Left renal cortex interstitium (tissue), 4 donors: ENCODE measurements at regions not wholly inside any gene's neighbourhood (a gene's known extent, or its start where the extent isn't known, plus 50 kb on each side); places are given as distances from the start of the nearest gene placed in this dataset.

ENCODE experiments used
- DNase-seq, 4 donors: peaks; one replicate each; pipeline ENCODE4 v3.0.0-alpha.2; 2013; ENCODE audit warnings: low read depth in 4 of 4, low spot score in 2 of 4, missing footprints in 1 of 4

DNA sequence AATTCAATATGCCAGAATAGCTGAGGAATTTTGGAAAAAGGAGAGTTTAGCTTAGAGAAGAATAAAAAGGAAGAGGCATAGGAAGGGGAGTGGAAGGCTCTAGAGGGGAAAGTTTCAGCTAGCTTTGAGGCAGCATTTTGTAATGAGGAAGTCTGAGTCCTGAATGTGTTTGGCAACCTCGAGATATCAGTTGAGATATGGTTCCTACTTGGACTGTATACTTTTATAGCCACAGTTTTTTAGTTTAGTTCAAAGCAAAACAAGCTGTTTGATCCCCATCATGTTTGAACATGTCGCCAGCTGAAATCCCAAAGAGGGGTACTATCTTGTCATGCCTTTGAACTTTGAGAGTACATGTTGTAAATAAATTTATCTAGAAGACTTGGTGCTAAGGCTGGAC is 559.0 kb upstream of the FTMT start:
- DNase-seq: no peak

DNA sequence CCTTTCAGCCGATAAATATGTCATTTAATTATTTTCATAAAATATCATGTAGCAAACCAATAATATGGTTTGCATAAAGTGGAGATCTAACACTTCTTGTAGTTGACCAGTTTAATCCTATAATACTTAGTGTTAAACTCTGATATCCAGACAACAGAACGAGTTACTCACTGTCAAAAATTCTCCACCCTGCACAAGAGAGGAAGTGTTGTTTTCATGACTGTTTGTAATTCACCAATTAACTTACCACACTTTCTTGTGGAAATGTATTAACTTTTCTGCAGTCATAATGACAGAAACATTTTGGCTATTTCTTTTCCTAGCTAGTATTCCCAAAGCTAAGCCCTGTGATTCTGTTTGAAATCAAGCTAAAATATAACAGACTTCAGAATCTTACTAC is 555.3 kb upstream of the FTMT start:
- DNase-seq: no peak

DNA sequence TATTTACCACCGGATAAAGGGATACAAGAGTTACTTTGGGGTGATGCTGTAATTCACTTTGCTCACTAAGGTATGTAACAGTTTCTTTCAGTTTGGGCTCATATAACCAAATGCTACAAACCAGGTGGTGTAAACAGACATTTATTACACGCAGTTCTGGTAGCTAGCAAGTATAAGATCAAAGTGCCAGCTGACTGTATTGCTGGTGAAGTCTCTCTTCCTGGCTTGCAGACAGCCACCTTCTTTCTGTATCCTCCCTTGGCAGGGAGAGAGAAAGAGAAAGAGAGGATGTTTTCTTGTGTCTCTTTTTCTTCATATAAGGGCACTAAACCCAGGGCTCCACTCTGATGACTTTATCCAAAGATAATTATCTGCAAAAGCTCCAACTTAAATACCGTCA is 552.5 kb upstream of the FTMT start:
- no peak for DNase-seq

DNA sequence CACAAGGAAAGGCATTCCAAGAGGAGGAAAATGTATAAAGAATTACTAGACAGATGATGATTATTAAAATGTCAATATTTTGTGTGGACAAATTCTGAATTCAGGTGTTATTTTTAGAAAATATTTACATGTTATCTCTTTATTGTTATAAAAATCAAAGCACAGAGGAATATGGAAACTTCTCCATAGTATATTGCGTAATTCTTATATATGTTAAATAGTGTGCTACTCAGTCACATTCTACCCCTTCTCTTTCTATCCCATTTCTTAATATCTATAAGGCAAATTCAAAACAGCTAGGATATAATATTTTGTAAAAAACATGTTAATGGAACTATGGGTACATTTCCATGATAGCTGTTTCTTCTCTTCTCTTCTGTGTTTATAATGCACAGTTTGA is 546.8 kb upstream of the FTMT start:
- DNase-seq: no peak

DNA sequence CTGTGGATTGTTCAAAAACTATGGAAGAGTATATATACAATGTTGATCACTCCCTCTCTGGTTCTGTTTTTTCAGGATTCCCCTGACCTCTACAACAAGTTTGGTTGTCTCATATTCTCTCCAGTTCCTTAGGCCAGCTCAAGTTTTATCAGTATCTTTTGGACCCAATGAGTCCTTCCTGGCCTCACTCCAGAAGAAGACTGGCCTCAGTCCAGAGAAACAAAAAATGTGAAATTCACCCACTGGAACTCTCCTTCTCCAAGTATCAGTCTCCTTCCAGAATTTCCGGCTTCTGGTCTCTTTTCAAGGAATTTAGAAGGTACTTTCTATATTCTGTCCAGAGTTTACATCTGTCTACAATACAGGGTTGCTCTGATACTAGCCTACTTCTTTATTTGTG is 537.8 kb upstream of the FTMT start:
- DNase-seq: no peak

DNA sequence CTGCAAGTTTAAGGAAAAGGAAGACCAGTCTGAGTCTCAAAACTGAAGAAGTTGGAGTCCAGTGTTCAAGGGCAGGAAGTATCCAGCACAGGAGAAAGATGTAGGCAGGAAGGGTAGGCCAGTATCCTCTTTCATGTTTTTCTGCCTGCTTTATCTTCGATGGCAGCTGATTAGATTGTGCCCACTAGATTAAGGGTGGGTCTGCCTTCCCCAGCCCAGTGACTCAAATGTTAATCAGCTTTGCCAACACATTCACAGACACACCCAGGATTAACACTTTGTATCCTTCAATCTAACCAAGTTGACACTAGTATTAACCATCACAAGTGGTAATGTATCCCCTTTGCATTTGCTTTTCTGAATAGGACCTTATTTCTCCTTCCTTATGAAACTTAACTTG is 535.9 kb upstream of the FTMT start:
- no peak for DNase-seq

DNA sequence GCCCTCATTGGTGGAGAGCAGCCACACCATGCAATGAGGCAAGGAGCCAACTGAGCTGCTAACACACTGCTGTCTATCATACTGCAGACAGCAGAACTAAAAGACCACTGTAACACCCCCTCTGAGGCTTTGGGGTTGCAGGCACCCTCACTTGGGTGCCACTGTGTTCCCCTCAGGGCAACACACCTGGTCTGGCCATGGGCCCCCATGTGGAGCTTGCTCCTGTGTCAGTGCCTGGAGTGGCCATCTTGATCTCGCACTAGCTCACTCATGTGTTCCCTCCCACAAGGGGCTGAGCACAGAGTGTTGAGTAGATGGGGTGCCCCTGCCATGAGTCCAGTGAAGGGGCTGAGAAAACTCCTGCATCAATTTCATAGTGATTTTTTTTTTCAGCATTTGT is 532.4 kb upstream of the FTMT start:
- DNase-seq: no peak

DNA sequence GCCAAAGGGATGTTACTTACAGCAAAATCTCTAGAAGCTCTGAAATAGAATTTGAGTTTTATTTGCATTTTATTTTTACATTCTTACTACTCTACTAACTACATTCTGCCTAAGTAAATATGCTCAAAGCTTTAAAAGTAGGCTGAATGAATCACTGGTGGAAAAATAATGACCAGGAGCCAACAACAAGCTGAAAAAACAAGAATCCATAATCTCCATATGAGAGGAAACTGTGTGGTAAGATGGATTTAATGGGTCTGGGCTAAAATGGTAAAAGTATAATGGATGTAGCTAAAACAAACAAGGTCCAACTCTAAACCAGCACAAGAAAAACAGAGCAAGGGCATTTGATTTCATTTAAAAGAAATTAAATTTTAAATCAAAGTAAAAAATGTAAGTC is 525.8 kb upstream of the FTMT start:
- no peak for DNase-seq

DNA sequence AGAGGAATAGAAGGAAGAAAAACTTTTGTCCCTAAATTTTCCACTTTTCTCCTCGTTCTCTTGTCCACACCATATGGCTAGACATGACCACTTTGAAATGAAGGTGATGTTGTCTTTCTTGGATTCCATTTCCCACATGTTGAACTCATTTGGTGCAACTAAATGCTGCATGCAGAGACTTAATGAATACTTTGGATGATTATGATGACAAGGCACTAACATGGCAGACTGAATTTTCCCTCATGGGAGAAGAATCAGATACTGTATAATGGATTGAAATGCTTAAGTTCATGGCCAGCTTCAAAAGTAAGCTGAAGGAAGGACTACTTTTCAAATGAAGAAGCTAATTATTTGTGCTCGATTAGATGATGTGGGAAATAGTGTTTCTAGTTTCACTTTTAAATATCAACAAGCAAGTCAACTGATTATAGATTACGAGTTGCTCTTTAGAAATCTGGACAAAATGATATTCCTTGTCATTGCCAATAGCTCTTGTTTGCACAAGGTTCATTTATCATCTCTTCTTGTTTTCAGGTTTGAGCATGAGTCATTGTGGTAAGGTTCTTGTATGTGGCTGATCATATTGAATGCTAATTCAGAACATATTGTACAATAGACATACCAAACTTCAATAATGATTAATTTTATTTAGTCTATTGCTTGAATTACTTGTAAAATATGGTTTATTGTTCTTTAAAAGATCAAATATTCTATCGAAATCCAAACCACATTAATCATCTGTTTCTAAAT is 501.3 kb upstream of the FTMT start:
- DNase-seq: no peak

DNA sequence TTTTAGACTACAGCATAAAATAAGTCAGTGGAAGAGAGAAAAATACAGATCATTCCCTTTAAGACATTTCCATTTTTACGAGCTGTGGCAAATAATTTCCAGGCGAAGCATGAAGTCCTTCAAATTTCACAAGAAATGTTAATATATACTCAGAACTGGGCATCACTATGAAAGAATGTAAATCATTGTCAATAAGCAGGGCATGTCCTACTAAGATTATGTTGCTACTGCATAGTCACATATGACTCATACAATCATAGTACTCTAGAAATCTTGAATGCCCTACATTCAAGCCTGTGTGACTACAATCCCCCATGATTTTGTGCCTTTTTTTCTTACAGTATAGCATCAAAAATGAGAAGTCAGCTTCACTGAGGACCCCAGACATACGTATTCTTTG is 485.2 kb upstream of the FTMT start:
- no peak for DNase-seq

DNA sequence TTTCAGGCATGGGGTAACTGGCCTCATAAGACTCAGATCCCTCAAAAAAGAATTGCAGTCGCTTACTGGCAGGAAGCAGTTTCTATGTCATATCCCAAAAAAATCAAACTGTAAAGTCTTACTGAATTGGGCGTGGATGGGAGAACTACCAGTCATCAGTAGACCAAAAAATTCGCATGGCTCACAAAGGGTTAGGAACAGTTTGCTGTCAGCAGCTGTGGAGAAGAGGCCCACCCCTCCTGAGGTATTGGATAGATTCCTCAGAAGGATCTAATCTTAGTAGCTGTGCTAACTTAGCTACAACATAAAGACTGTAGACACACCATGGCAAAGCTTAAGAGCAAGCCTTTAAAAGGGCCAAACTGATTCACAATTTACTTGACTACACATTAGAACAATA is 478.3 kb upstream of the FTMT start:
- no peak for DNase-seq

DNA sequence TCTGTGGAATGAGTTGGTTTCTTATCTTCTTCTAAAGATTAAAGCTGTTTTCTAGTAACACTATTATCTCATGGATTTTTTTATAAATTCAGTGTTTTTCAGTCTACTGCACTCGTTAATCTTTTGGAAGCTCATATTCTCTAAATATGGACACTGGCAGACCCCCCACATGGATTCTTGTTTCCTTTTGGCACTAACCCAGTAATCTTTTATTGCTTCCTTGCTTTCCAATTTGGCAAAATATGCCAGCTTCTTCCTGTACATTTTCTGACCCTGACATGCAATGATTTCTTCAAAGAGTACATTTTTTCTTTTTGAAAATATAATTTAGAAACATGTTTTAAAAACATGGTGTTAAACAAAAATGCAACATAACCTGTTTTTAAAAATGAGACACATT is 474.2 kb upstream of the FTMT start:
- DNase-seq: no peak

DNA sequence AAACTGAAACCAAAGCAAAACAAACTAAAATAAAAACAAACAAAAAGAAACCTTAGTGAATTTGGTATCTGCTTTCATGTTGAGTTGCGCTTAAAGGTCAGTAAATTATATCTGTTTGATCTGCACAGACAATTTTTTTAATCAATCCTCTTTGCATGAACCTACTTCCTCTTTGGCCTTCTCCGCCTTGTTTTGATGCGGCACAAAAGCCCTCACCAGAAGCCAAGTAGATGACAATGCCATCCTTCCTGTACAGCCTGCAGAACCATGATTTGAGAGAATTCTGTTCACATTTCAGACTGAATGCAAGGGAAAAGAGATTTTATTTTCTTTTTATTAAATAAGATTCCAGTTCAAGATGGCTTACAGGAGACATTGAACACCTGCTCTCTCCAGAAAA is 473.6 kb upstream of the FTMT start:
- DNase-seq: no peak

DNA sequence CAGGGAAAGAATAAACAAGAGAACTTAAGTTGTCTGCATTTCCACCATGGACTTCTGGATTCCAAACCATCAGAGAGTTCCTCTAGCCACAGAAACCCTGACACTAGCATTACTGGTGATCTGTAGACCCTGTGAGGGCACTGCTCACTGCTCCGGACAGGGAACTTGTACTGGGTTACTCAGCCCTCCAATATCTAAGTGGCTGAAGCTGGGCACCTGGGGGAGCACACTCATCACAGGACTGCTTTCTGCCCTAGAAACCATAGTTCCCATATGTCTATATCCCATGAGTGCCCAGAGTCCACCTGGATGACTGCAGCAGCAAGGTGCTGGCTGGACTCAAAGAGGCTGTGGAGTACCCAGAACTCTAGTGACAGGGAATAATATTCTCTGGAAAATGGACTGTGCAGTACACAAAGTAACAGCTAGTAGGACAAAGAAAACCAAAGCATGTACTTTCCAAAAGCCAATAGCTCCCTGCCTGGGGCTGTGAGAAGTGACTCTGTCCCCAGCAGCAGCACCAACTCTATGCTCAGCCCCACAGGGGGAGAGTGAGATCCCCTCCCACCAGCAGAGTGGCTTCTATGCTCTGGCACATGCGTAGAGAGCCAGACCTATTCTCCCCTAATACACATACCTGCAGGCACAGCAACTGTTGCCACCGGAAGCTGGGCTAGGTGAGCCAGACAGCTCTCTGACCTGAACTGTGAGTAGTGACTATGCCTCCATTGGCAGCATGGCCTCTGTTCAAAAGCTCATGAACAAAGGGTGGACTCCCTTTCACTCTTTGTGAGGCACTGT is 472.9 kb upstream of the FTMT start:
- DNase-seq: no peak

DNA sequence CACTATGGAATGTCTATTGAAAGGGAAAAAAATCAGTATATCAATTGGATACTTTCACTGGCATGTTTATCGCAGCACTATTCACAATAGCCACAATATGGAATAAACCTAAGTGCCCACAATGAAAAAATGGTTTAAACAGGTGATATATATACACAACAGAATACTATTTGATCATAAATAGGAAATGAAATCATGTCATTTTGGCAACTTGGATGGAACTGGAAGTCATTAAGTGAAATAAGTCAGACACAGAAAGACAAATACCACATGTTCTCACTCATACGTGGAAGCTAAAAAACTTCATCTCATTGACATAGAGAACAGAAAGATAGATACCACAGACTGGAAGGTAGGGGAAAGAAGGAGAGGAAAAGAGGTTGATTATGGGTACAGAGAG is 471.6 kb upstream of the FTMT start:
- DNase-seq: no peak

DNA sequence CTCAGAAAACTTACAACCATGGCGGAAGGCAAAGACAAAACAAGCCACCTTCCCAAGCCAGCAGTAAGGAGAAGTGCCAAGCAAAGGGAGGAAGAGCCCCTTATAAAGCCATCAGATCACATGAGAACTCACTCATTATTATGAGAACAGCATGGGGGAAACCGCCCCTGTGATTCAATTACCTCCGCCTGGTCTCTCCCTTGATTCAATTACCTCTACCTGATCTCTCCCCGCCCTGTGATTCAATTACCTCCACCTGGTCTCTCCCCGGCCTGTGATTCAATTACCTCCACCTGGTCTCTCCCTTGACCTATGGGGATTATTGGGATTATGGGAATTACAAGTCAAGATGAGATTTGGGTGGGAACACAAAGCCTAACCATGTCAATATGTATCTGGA is 467.3 kb upstream of the FTMT start:
- DNase-seq: no peak

DNA sequence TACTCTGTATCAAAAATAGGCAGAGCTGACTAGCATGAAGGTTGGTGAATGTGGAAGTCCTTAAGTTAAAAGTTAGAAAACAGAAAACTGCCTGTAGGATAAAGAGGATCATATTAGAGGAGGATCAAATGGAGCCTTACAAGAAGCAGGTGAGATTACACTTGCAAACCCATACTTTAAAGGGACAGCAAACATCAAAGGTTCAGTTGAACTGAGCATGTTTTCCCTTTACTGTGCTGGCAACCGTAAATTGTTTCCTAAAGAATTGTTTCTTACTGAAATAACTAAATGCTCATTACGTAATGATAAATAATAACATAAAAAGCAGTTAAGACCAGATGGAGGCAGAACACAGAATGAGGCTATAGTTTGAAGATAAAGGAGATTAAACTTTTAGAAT is 465.3 kb upstream of the FTMT start:
- no peak for DNase-seq

DNA sequence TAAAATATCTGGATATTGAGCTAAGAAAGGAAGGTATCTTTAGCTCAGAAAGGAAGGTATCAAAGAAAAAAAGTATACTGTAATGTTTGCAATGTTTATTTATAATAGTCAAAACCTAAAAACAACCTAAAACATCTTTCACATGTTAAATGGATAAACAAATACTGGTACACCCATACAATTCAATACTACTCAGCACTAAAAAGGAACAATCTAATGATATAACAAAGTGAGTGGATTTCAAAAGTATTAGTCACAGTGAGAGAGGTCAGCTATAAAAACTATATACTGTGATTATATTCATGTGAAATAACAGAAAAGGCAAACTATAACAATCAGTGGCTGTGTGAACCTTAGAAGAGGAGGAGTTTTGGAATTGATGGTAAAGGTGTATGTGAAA is 455.0 kb upstream of the FTMT start:
- DNase-seq: no peak

DNA sequence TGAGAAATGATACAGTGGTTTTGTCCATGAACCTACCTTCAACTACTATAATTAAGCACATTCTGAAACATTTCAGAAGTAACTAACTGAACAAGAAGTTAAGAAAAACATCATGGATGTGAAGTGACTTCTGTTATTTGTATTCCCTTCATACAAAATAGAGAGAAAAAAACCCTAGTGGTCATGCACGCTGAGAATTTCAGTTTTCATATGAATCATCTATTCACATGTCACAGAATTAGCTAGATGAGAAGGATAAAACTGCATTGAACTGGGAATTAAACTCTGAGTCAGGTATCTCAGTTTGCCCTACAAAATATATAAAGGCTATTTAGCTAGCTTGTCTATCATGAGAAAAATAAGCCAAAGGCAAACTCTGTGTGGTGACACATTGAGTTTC is 451.8 kb upstream of the FTMT start:
- no peak for DNase-seq

DNA sequence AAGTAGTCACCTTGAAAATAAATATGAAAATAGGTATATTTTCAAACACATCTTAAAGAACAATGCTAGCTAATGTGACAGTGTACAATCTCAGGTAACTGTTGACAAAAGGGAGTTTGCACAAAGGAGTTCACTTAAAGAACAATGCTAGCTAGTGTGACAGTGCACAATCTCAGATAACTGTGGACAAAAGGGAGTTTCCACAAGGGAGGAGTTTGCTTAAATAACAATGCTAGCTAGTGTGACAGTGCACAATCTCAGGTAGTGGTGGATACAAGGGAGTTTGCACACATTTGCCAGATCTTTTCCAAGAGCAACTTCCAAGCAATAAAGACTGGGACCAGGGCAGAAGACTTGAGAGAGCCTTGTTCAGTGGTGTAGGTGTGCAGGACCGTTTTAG is 442.9 kb upstream of the FTMT start:
- DNase-seq: no peak

DNA sequence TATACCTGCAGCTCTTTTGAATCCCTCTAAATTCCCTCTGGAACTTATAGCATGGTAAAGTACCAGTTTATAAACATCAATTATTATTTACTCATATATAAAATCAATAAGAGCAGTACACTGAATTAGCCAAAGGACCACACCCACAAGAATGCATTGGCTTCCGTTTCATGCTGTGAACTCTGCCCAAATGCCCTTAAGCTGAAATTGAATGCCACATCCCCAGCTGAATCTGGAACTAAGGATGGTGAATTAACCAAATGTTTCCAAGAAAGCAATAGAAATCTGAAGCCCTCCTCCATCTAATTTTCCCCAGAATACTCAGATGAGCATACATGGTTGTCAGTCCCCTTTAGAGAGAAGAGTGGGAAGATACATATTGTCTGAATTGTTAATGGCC is 436.4 kb upstream of the FTMT start:
- DNase-seq: no peak

DNA sequence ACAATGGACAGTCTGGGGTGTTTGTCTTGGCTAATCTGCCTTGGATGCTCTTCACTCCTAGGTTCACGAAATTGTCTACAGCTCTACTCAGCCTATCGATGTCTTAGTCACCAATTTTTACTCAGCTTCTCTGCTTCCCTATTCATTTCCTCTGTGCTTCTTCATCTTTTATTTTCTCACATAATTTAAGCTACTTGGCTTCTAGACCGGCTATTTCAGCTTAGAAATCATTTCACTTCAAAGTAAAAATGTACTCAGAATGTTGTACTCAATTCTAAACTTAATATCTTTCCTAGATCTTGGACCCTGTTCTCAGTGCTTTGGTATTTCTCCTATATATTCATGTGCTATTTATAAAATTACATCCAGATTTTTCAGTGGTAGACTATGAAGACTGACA is 430.0 kb upstream of the FTMT start:
- no peak for DNase-seq

DNA sequence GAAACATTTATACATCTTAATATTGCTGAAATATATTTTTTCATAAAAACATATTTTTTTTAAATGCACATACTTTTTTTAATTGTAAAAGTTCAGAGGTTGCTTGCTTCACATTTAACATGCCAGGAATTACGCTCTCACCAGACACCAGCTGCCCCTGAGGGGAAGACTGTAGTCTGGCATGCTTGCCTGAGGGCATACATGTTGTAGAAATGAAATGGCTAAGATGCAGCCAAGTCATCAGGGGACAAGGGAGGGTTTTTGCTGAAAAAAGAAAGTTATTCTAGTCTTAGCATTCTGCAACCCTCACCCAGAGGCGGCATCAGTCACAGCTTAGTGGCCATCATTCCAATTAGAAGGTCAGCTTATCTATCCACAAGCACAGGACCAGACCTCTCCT is 426.7 kb upstream of the FTMT start:
- no peak for DNase-seq
